Activated T-cell treated with anti-CD3 and anti-CD28 coated beads, Interleukin-2, amount 50 U/mL, for 24 hours (primary cell): ENCODE measurements at regions not wholly inside any gene's neighbourhood (a gene's known extent, or its start where the extent isn't known, plus 50 kb on each side); places are given as distances from the start of the nearest gene placed in this dataset.

Experiments
- DNase-seq: peaks from one replicate; pipeline ENCODE4 v3.0.0-alpha.2; 2020
- H3K27ac Mint-ChIP-seq: 2 replicates; pipeline ENCODE4 v1.8.0; 2020; ENCODE audit warnings: mild to moderate bottlenecking, mixed read lengths
- H3K27me3 Mint-ChIP-seq: 2 replicates; pipeline ENCODE4 v1.8.0; 2020; ENCODE audit warnings: mixed read lengths
- H3K36me3 Mint-ChIP-seq: 2 replicates; pipeline ENCODE4 v1.8.0; 2020; ENCODE audit warnings: low read depth, mixed read lengths
- H3K4me1 Mint-ChIP-seq: 2 replicates; pipeline ENCODE4 v1.8.0; 2020; ENCODE audit warnings: low read depth, mixed read lengths
- H3K4me3 Mint-ChIP-seq: 2 replicates; pipeline ENCODE4 v1.8.0; 2020; ENCODE audit warnings: mild to moderate bottlenecking, moderate library complexity, mixed read lengths
- H3K9me3 Mint-ChIP-seq: 2 replicates; pipeline ENCODE4 v1.8.0; 2020; ENCODE audit warnings: mixed read lengths

- Mint-ChIP-seq H3K4me1 (no peaks in the 10 kb centered on the region), H3K27me3 (no peaks in the 10 kb centered on the region), H3K36me3 (no peaks in the 10 kb centered on the region), H3K4me3 (no peak overlapping the region), H3K9me3 (no peaks in the 10 kb centered on the region), H3K27ac (no peak overlapping the region)
- no peak for DNase-seq
Observed at GRCh38 chr7:117961235-117961634, 88.0 kb upstream of the CTTNBP2 start.

- Mint-ChIP-seq H3K9me3 (no peaks in the 10 kb centered on the region), H3K27me3 (no peaks in the 10 kb centered on the region), H3K4me3 (no peak overlapping the region), H3K27ac (no peak overlapping the region), H3K36me3 (no peaks in the 10 kb centered on the region), H3K4me1 (no peaks in the 10 kb centered on the region)
- no peak for DNase-seq
Observed at GRCh38 chr7:117962366-117962994, 89.2 kb upstream of the CTTNBP2 start.

GRCh38 chr7:117963264-117964197 lies 90.3 kb upstream of the CTTNBP2 start:
- Mint-ChIP-seq H3K27ac (no peak overlapping the region), H3K9me3 (no peaks in the 10 kb centered on the region), H3K27me3 (no peaks in the 10 kb centered on the region), H3K4me3 (no peak overlapping the region), H3K36me3 (no peaks in the 10 kb centered on the region), H3K4me1 (no peaks in the 10 kb centered on the region)
- no peak for DNase-seq

GRCh38 chr7:117970801-117971200 lies 97.6 kb upstream of the CTTNBP2 start:
- peaks cover 3% of the 10 kb centered on the region for H3K9me3 Mint-ChIP-seq
- H3K36me3 Mint-ChIP-seq = no peaks in the 10 kb centered on the region
- no peak for DNase-seq
- no peaks in the 10 kb centered on the region for H3K27me3 Mint-ChIP-seq
- no peak overlapping the region for H3K4me3 Mint-ChIP-seq
- H3K27ac Mint-ChIP-seq = no peak overlapping the region
- no peaks in the 10 kb centered on the region for H3K4me1 Mint-ChIP-seq

- H3K36me3 Mint-ChIP-seq = no peaks in the 10 kb centered on the region
- no peaks in the 10 kb centered on the region for H3K4me1 Mint-ChIP-seq
- no peaks in the 10 kb centered on the region for H3K27me3 Mint-ChIP-seq
- DNase-seq = no peak
- peaks cover 3% of the 10 kb centered on the region for H3K9me3 Mint-ChIP-seq
- no peak overlapping the region for H3K27ac Mint-ChIP-seq
- H3K4me3 Mint-ChIP-seq = no peak overlapping the region
Observed at GRCh38 chr7:117971556-117972244, 98.5 kb upstream of the CTTNBP2 start.

GRCh38 chr7:117972606-117973005 lies 99.4 kb upstream of the CTTNBP2 start:
- no peak for DNase-seq
- Mint-ChIP-seq H3K27me3 (no peaks in the 10 kb centered on the region), H3K27ac (no peak overlapping the region), H3K4me3 (no peak overlapping the region), H3K4me1 (no peaks in the 10 kb centered on the region), H3K9me3 (peaks cover 3% of the 10 kb centered on the region), H3K36me3 (no peaks in the 10 kb centered on the region)

- Mint-ChIP-seq H3K27ac (no peak overlapping the region), H3K36me3 (no peaks in the 10 kb centered on the region), H3K4me3 (no peak overlapping the region), H3K4me1 (no peaks in the 10 kb centered on the region), H3K27me3 (no peaks in the 10 kb centered on the region), H3K9me3 (peaks cover 3% of the 10 kb centered on the region)
- DNase-seq = no peak
Observed at GRCh38 chr7:117973975-117974374, 100.7 kb upstream of the CTTNBP2 start.

GRCh38 chr7:117974891-117975290 lies 101.7 kb upstream of the CTTNBP2 start:
- Mint-ChIP-seq H3K27me3 (no peaks in the 10 kb centered on the region), H3K27ac (no peak overlapping the region), H3K4me3 (no peak overlapping the region), H3K36me3 (no peaks in the 10 kb centered on the region), H3K4me1 (no peaks in the 10 kb centered on the region), H3K9me3 (peaks cover 3% of the 10 kb centered on the region)
- no peak for DNase-seq

GRCh38 chr7:117975476-117975875 lies 102.2 kb upstream of the CTTNBP2 start:
- H3K4me3 Mint-ChIP-seq = no peak overlapping the region
- DNase-seq = no peak
- no peaks in the 10 kb centered on the region for H3K4me1 Mint-ChIP-seq
- peaks cover 3% of the 10 kb centered on the region for H3K9me3 Mint-ChIP-seq
- H3K27ac Mint-ChIP-seq = no peak overlapping the region
- no peaks in the 10 kb centered on the region for H3K27me3 Mint-ChIP-seq
- no peaks in the 10 kb centered on the region for H3K36me3 Mint-ChIP-seq

- DNase-seq = no peak
- Mint-ChIP-seq H3K36me3 (no peaks in the 10 kb centered on the region), H3K27ac (no peak overlapping the region)
Observed at GRCh38 chr7:117979954-117980497, 106.8 kb upstream of the CTTNBP2 start.

GRCh38 chr7:117982071-117983055 lies 109.1 kb upstream of the CTTNBP2 start:
- no peak overlapping the region for H3K27ac Mint-ChIP-seq
- H3K4me3 Mint-ChIP-seq = no peak overlapping the region
- no peak for DNase-seq
- no peaks in the 10 kb centered on the region for H3K27me3 Mint-ChIP-seq
- H3K9me3 Mint-ChIP-seq = peaks cover 3% of the 10 kb centered on the region
- no peaks in the 10 kb centered on the region for H3K4me1 Mint-ChIP-seq
- no peaks in the 10 kb centered on the region for H3K36me3 Mint-ChIP-seq

More at GRCh38 chr7:117979954-117980497, 106.8 kb upstream of the CTTNBP2 start:
- Mint-ChIP-seq H3K9me3 (peaks cover 3% of the 10 kb centered on the region), H3K4me1 (no peaks in the 10 kb centered on the region), H3K27me3 (no peaks in the 10 kb centered on the region), H3K4me3 (no peak overlapping the region)

GRCh38 chr7:117986645-117987269 lies 113.5 kb upstream of the CTTNBP2 start:
- H3K27ac Mint-ChIP-seq = no peak overlapping the region
- no peaks in the 10 kb centered on the region for H3K36me3 Mint-ChIP-seq
- H3K4me3 Mint-ChIP-seq = no peak overlapping the region
- H3K9me3 Mint-ChIP-seq = peaks cover 3% of the 10 kb centered on the region
- no peaks in the 10 kb centered on the region for H3K27me3 Mint-ChIP-seq
- no peaks in the 10 kb centered on the region for H3K4me1 Mint-ChIP-seq
- DNase-seq = no peak

- Mint-ChIP-seq H3K36me3 (no peaks in the 10 kb centered on the region), H3K27me3 (peaks cover 4% of the 10 kb centered on the region), H3K9me3 (peaks cover under 1% of the 10 kb centered on the region), H3K4me3 (no peak overlapping the region), H3K27ac (no peak overlapping the region), H3K4me1 (no peaks in the 10 kb centered on the region)
- DNase-seq = no peak
Observed at GRCh38 chr7:117990834-117991233, 117.6 kb upstream of the CTTNBP2 start.
